ENCODE measurements at regions not wholly inside any gene's neighbourhood (a gene's known extent, or its start where the extent isn't known, plus 50 kb on each side); places are given as distances from the start of the nearest gene placed in this dataset.
"Not testable (repeated sequence)": the region's sequence is repeated elsewhere in the genome, so short reads cannot be mapped to it uniquely, and the experiment has no call there.

DNA sequence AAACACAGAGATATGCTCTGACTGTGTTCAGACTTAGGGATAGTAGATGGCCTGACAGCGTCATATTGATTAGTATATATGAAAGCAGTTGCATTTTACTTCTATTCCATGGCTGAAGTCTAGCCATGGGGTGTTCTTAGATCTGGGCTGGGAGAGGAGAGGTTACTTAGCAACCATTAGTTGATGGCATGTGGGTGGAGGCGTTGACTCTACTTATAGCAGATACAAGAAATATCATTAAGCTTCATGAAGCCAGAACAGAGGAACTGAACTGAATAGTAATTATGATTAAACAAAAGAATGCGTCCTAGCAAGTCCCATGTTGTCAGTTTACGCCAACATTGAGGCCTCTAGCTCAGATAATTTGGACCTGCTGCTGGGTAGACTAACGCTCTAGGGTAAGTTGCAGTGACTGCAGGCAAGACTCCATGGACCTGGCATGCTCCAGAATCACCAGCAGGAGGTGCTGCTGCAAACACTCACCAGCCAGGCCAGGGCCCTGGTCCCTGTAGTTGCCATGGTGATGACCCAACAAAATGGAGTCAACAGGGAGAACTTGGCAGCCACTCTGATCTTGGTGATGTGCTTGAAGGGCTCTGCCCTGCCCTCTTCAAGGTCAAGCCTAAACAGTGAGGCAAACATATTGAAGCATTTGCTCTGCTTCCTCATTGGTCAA is 477.3 kb downstream of the PREX1 start:
- DNase-seq, result peak in 1 of 2 donors; percentile 7

DNA sequence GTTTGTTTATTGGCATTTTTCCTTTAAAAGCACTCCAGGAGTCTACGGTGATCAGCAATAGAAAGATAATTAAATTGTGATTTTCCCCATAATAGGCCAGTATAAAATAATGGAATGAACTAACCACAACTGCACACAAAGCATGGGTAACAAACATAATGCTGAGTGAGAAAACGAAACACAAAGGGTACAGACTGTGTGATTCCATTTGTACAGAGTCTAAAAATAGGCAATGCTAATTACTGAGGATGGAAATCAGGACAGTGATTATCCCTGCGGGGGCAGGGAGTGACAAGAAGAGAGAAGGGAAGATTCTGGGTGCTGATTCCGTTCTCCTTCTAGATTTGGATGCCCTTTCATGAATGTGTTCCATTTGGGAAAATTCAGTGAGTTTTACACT is 478.1 kb downstream of the PREX1 start:
- DNase-seq, result no peak

DNA sequence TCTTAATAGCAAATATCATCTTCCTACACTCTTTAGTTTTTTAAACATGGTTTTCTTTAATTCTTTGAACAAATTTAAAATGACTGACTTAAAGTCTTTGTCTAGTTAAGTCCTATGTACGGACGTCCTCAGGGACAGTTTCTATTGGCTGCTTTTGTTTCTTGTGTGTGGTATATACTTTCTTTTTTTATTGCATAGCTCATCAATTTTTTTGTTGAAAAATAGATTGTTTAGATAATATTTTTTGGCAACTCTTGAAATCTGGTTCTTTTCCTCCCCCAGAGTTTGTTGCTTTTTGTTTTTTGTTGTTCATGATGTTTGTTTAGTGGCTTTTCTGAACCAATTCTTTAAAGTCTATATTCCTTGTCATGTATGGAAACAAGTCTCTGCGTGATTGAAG is 479.8 kb downstream of the PREX1 start:
- DNase-seq, result no peak

DNA sequence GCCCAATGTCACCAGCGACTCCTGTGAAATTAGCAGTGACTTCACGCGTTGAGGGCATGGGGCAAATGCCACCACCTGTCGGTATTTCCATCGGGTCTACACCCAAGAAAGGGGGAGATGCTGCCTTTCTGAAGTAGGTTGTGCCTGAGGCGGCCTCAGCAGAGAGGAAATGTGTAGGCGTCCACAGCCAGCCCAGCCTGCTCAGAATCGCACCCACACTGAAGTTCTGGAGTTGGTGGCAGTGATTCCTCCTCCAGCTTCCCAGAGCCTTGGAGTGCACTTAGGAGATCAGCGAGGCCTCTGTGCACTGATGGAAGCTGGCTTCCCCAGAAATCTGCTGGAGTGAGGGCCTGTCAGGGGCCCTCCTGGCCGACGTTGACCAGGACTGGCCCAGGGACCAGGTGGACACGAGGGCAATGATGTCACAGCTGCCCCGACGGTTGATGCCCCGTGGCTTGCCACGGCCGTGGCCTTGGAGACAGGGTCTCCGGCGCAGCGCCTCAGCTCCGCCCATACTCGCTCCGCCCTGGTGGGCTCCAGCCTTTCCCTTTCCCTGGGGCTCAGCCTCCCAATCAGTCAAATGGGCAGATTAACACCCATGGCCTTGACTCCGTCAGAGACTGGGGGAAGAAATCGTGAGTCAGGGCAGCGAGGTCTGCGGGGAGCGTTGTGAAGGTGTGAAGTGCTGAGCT is 484.8 kb downstream of the PREX1 start:
- no peak for DNase-seq

DNA sequence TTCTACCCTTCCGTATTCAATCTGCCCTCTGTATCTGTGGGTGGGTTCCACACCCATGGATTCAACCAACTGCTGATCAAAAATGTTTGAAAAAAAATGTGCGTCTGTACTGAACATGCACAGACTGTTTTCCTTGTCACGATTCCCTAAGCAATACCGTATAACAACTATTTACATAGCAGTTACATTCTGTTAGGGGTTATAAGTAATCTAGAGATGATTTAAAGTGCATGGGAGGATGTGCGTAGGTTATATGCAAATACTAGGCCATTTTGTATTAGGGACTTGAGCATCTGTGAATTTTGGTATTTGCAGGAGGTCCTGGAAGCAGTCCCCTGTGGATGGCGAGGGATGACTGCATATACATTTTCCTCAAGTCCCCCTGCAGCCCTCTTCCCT is 486.9 kb downstream of the PREX1 start:
- no peak for DNase-seq

DNA sequence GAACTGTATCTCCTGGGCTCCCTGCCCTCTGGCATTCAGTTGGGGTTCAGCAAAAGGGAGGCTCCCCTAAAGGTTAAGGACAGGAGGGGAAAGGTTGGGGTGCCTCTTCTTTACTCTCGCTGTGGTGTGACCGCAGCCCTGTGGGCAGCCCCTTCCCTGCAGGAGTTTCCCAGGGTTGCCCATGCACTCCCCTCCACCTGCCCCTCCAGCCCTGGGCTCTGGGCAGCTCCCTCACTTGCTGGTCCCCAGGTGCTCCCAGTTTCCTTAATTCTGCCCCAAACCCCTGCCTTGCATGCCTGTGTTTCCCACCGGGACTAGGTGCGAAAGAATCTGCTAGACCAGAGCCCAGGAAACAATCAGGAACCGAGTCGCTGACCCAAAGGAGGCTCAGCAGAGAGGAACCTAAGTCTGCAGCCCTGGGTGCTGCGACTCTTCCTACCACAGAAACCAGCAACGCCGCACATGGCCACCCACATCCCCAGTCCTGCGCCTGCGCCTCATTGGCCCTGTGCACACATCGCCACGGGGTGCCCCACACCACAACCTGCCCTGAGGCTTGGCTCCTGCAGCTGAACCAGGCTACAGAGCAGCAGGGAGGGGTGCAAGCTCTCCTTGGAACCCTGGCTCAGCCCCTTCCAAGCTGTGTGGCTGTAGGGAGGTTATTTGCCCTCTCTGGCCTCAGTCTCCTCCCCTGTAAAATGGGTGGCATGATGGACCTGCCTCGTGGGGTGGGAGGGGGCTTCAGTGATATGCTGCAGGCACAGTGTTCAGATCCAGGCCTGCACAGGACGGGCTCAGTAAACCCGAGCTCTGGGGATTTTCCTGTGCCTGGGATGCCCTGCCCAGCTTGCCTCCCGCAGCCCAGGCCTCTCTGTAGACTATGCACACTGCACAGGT is 487.6 kb downstream of the PREX1 start:
- DNase-seq, result no peak

DNA sequence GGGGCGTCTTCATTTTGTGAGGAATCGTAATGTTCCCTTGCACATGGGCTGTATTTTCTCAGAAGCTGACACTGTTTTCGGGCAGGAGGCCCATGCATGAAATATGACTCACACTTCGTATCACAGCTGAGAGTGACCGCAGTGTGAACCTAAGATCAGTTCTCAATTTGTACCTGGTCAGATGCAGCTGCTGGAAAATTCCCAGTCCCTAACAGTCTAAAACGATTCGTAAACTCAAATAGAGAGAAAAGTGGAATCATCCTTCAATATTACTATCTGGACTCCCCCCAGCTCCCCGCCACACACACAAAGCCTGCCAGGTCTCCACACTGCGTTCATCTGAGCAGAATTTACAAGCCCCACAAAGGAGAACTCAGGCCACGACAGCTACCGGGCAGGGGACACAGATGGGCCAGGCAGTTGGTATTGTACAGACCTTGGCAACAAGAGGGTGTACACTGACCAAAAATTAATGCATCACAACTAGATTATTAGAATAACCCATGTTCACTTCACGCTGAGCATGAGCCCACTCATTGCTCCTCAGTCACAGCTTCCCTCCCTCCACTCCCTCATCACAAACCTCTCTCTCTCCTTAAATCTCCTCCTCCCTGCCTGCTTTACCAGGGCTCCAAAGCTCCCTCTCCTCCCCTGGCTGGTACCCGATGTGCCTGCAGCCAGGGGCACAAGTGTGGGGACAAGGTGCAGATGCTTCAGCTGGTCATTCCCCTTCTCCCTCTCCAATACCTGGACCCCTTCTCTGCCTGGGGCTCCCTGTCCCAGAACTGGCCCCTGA is 488.4 kb downstream of the PREX1 start:
- no peak for DNase-seq

DNA sequence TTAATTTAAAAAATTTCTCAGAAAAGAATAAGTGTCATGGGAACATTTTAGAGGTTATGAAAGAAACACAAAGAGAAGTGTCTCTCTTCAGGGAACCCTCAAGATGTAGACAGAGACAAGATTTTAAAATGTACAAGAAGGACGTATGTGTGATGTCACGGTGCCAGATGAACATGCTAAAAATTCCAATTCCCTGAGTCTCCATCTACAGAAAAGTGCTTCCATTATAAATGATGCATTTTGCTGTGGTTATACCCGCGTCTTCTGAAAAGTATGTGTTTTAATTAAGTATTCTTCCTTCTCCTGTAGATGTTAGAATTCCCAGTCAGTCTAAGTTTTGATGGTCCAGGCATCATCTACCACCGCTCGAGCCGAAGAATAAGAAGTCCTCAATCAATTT is 489.1 kb downstream of the PREX1 start:
- DNase-seq, result no peak

DNA sequence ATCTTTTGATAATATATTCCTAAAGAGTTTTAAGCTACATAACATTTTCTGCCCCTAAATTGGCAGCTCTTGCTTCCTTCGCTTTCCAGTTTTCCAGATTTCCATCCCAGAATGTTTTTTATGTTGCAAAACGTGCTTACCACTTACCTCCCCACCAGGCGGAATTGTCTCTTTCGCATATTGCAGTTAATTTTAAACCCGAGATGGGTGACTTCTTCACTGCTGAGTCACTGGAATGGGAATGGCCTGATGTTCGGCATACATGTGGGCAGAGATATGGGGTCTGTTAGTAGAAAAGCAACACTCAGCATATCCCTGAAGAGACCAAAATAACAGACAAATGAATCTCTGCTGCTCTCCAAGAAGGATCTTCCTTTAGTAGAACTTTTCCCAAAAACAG is 491.2 kb downstream of the PREX1 start:
- no peak for DNase-seq

DNA sequence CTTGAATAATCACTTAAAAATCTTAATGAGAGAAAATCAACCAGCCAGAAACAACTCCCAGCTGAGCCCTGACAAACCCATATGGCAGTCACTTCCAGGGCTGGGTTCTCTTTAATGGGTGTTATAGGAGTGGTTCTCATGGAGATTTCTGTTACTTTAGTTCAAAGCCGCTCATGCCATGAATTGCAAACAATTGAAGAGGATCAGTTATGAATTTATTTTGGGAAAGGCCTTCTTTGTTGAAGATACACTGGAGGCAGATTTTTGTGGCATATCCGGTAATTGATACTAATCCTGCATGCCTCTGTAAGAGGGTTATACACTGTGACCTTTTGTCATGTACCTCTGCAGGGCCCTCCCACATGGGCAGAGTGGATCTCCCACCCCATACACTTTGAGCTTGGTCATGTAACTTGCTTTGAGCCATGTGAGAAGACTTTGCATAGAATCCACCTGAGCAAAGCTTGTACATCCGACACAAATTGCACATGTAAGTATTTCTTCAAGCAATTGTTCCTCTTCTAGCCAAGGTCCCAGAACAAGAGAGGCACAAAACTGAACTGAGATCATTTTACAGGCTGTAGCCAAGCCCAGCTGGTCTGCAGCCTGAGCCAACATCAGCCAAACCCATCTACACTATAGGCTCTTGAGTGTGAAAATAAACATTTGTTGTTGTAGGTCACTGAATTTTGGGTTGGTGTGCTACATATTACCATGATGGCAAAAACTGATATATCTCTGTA is 492.3 kb downstream of the PREX1 start:
- no peak for DNase-seq

DNA sequence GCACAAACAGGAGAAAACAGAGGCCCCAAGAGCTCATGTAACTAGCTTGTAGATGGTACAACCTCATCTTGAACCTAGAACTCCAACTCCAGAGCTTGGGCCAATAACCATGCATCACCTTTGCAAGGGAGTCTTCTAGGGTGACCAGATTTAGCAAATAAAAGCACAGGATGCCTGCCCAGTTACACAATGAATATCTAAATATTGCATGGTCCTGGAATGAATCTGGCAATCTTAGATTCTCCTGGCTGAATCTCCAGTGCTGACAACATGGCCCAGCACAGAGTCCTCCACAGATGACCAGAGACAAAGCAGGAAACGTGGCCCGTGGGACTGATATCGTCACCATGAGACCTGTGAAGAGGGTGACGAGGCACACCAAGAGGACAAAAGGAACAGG is 494.1 kb downstream of the PREX1 start:
- DNase-seq, result no peak

DNA sequence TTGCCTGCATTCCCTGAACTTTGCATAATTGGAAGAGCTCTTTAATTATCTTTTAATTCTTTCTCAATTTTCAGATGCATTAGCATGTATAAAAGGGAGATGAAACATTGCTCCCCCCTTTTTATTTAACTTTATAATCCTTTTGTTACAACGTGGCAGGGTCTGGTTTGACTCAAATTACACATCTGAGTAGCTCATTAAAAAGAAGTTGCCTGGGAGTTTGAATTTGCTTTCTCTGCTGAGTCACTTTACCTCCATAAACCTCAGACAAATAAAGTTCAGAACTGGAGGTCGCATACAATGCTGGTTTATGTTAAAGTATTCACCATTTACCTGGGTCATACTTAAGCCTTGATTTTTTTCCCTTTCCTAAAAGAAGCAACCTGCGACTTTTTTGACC is 495.2 kb downstream of the PREX1 start:
- DNase-seq, result no peak

DNA sequence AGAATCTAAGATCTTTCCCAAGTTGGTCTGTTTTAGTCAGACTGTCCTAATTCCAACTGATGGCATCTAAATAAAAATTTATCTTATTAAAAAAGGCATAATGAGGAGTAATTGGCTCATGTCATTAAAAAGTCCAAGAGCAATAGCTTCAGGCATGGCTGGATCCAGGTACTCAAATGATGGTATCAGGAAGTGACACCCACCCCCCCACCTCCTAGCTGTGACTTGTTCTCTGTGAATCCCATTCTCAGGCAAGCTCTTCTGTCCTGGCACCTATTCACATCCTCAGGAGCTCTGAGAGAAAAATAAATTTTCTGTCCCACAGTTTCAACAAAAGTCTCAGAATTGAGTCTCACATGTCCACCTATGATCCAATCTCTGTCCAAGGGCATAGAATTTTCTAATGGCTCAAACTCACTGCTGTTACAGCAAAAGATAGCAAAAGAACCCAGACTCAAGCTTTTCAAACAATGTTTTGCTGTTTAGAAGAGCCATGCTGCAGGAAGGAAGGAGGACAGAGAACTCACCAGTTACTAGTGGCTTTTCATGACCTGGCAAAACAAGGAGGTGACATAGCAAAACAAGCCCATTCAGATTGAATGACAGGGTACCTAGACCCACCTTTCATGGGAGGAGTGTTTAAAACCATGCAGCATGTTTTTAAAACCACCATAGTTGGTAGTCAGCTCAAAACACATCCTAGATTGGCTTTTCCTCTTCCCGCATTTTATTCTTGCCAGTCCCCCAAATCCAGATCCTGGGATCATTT is 496.1 kb downstream of the PREX1 start:
- no peak for DNase-seq

DNA sequence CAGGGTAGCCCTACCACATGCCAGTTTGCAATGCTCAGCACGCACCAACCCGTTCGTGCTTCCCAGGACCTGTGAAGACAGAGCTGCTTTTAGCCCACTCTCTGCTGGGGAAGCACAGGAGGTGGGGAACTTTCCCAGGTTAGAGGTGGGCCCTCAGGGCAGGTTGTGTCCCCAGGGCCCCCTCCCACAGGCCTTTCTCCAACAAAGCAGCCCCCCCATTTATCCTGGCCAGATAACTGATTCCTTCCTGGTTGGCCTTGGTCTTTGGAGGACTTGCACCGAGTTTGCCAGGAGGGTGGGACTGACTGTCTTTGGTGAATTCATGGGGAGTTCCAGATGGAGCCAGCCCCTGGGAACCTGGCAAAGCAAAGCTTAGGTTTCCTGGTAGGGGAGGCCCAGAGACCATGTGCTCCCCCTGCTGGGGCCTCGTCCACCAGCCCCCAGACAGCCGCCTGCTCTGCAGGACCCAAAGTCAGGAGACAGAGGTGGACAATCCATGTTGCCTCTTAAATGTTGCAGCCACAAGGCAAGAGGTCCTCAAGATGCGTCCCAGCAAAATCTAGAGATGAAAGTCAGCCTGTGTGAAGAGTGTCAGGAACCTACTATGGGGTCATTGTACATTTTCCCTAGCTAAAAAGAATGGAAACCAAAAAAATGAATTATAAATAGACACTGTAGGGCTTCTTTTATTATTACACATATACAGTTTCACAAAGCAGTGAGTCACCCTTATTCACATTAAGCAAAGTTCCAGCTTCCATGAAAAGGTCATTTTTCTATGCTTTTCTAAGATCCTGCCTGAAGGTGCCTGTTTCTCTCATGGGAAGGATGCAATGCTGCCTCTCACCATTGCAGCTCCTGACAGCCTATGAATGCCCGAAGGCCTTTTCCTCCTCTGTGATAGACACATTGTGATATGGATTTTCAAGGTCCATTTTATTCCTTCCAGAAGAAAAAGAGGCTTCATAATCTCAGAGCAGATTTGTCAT is 497.8 kb downstream of the PREX1 start:
- peak in 1 of 2 donors; percentile 4 for DNase-seq

DNA sequence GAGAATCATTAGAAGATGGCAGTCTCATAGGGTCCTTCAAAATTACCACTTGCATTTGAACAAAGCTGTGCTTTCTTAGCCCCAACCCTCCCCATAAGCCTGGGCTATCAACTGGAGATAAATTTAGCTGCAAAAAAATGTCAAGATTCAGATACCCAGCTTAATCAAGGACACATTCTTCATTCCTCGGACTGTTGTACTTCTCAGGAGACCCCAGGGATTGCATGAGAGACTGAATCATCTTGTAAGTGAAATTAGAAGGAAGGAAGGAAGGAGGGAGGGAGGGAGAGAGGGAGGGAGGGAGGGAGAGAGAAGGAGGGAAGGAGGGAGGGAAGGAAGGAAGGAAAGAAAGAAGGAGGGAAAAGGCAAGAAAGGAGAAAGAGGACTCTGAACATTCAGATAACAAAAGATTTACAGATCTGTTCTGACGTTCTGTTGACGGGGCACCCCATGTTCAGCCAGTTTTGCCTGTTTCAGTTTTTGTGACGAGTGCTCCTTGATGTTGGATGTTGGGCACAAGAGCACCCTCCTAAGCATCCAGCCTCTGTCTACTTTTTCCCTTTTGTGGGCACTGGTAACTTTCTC is 498.7 kb downstream of the PREX1 start:
- DNase-seq, result no peak

DNA sequence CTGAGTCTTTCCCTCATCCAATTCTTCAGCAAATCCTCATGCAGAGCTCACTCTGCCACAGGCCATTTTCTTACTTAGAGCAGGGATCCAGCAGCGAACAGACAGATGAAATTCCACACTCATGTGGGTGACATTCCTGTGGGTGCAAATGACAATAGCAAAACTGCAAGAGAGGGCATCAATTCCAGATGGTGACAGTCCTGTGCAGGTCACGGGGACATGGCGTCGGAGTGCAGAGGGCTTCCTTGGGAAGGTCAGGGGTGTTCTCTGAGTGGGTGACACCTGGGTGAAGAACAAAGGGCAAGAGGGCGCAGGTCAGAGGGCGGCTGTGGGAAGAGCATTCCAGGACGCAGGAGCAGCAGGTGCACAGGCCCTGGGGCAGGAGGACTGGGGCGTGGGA is 500.0 kb downstream of the PREX1 start:
- not testable (repeated sequence) for DNase-seq

DNA sequence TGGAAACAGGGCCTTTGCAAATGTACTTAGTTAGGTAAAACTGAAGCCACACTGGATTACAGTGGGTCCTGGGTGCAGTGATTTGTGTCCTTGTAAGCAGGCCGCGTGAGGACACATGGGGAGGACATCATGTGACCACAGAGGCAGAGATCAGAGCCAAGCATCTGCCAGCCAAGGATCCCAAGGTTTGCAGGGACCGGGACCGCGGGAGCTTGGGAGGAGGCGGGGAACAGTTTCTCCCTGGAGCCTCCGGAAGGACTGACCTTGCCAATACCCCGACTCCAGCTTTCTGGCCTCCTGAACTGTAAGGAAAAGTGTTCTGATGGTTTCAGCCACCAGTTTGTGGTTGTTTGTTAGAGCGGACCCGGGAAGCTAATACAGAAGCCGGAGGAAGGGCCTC is 500.9 kb downstream of the PREX1 start:
- no peak for DNase-seq

DNA sequence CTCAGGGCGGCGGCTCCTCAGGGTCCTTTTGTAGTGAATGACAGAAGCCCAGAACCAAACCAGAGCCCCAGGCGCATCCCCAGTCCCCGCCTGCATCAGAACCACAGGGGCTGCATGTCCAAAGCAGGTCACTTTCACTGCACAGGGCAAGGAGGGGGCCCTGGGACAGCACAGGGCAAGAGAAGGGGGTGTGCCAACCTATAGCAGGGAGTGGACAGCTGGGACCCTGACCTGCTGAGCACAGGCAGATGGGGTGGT is 501.4 kb downstream of the PREX1 start:
- no peak for DNase-seq

DNA sequence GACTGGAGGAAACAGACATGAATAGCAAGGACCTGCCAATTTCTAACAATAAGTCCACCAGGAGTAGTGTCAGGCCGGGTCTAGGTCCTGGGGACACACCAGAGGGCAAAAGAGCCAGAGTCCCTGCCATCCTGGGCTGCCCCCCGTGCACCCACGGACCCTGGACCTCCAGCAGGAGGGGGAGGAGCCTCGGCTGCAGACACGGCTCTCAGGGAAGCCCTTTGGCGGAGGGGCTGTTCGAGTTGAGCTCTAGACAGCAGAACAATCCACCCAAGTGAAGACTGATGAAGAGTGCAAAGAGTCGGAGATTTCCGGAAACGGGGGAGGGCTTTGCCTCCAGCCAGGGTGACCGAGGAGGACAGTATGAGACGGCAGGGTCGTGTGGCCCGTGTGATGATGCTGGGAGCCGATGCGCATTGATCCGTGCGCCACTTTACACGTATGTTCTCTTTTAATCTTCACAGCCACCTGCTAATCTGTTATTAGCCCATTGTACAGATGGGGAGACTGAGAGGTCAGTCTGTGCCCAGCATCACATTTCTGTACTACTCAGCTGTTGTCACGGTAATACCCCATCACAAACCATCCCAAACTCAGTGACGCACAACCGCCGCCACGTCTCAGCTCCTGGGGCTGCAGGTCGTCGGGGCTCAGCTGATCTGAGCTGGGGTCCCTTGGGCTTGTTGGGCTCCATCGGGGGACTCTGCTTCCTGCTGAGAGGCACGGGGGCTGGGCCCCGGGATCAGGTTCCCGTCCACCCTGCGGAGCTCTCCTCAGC is 502.0 kb downstream of the PREX1 start:
- DNase-seq, result no peak
